ENCODE measurements at regions not wholly inside any gene's neighbourhood (a gene's known extent, or its start where the extent isn't known, plus 50 kb on each side); places are given as distances from the start of the nearest gene placed in this dataset.
"Not testable (repeated sequence)": the region's sequence is repeated elsewhere in the genome, so short reads cannot be mapped to it uniquely, and the experiment has no call there.

- not testable (repeated sequence) for DNase-seq
These were observed 62.5 kb upstream of the TNK2 start for GRCh38 chr3:195970873-195971272.

DNA sequence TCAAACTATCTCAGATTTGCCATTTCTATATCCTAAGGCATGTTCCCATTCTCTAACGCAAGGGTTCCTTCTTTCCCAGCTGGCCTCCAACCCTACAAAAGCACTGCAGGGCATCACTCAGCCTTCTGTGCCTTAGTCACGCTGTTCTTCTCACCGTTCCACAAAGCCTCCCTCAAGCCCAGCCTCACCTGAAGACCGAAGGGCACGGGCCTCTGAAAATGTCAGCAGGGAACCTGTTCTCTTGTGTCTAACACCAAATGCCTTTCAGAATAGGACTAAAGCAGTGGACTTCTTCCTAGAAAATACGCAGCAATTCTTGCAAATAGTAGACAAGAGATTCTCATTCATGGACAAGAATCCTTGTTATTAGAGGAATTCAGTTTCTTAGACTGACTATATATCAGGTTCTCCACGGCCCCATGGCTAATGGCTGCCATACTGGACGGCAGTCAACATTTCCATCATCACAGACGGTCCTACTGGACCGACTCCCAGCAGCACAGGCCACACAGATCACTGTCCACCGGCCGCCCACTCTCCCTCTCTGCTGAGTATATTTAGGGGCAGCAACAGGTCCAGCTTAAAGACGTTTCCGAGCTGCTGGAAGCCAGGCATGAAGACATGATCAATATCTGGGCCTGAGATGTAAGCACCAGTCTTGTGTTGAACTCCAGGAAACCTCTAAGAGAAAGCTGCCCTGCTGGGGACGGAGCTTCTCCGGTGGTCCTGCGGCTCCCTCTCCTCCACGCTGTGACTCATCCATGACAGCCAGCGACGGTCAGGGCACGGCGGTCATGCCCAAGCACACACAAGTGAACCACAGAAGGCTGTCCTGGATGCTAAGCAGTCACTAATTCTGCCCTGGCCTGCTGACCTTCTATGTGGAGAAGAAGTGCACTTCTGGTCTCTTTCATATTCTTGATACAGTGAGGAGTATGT, 61.8 kb upstream of the TNK2 start:
- not testable (repeated sequence) for DNase-seq

DNA sequence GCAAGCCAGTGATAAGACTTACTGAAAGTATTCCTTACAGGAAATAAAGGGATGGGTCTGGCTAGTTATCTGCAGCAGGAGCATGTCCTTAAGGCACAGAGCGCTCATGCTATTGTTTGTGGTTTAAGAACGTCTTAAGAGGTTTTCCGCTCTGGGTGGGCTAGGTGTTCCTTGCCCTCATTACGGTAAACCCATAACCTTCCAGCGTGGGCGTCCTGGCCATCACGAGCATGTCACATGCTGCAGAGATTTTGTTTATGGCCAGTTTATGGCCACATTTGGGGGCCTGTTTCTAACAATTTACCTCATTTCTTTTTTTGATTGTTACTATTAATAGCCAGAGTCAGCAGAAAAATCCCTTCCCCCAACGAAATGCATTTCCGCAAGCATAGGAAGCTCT, 61.0 kb upstream of the TNK2 start:
- DNase-seq: not testable (repeated sequence)

DNA sequence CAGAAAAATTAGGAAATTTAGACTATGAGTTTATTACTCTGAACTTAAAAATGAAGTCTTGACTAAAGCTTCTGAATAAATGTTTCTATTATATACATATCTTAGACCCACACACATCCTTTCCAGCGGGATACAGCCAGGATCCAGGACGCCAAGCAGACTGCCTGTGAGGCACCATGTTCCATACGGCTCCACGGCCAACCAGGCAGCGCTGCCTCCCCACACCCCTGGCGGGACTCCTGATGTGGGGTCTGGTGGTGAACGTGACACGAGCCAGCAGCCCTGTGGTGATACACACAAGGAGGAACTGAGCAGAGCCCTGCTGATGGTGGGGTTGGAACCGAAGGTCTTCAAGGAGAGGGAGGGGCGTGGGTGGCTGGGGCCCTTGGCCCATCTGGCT, 59.8 kb upstream of the TNK2 start:
- not testable (repeated sequence) for DNase-seq

GRCh38 chr3:195967387-195967720, 59.0 kb upstream of the TNK2 start:
- not testable (repeated sequence) for DNase-seq

GRCh38 chr3:195966563-195967386, 58.4 kb upstream of the TNK2 start:
- not testable (repeated sequence) for DNase-seq

GRCh38 chr3:195965217-195965616, 56.9 kb upstream of the TNK2 start:
- not testable (repeated sequence) for DNase-seq

GRCh38 chr3:195964318-195965107, 56.2 kb upstream of the TNK2 start:
- not testable (repeated sequence) for DNase-seq

DNA sequence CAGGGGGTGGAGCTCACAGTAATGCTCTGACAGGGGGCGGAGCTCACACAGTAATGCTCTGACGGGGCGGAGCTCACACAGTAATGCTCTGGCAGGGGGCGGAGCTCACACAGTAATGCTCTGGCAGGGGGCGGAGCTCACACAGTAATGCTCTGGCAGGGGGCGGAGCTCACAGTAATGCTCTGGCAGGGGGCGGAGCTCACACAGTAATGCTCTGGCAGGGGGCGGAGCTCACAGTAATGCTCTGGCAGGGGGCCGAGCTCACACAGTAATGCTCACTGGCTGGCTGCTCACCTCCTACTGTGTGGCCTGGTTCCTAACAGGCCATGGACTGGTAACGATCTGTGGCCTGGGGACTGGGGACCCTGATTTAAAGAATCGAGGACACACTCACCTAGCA, 53.9 kb upstream of the TNK2 start:
- peak; percentile 20 for DNase-seq

GRCh38 chr3:195960971-195961775, 52.8 kb upstream of the TNK2 start:
- peak; percentile 48 to 53 for DNase-seq

DNA sequence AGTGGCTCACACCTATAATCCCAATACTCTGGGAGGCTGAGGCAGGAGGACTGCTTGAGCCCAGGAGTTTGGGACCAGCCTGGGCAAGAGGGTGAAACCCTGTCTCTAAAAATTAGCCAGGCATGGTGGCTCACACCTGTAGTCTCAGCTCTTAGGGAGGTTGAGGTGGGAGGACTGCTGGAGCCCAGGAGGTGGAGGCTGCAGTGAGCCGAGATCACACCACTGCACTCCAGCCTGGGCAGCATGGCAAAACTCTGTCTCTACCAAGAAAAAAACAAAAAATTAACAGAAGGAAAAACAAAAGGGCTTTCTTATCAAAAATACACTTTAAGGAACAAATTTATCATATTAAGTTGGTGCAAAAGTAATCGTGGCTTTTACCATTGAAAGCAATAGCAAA, 51.8 kb upstream of the TNK2 start:
- DNase-seq: not testable (repeated sequence)

DNA sequence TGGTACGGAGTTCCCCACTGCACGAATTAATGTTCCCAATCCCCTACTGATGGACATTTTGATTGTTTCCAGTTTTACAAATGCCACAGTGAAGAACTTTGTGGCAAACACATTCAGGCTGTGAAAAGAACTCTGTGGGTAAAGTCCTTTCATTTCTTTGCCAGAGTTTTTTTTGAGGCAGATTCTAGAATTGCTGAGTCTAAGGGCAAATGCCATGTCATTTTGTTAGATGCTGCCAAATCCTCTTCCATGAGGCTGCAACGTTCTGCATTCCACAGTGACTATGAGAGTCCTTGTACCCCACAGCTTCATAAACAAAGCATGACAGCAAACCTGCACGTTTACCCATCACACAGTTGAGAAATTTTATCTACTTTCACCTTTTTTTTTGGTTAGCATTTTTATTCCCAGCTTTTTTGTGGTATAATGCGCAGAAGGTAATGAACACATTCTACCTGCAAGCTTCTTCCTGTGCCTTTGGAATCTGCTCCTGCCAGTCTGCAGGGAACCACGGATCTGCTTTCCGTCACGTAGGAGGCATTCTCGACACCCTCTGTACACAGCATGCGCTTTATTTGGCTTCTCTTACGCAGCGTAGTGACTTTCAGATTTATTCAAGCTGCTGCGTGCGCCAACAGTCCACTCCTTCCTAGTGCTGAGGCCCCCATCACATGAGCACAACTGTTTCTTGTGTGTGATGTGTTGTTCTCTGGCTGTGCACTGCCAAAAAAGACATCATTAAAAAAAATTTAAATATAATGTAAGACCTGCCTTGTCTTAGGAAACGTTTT, 51.2 kb upstream of the TNK2 start:
- DNase-seq: not testable (repeated sequence)

- not testable (repeated sequence) for DNase-seq
These were observed 50.4 kb upstream of the TNK2 start for GRCh38 chr3:195958736-195959135.

All from CD4-positive, alpha-beta T cell treated with Interleukin-1 beta for 1 hour (primary cell).